ES-I3 (cell line): ENCODE measurements at regions not wholly inside any gene's neighbourhood (a gene's known extent, or its start where the extent isn't known, plus 50 kb on each side); places are given as distances from the start of the nearest gene placed in this dataset.

ENCODE experiments used
- H3K36me3 ChIP-seq: 2 replicates; pipeline ENCODE4 v1.6.1; 2013; ENCODE audit warnings: mild to moderate bottlenecking, low read length, control low read depth, moderate library complexity; ENCODE audit not compliant: insufficient read depth
- H3K4me1 ChIP-seq: 2 replicates; pipeline ENCODE4 v1.6.1; 2013; ENCODE audit warnings: mild to moderate bottlenecking, control low read depth, low read length; ENCODE audit not compliant: insufficient read depth
- H3K9ac ChIP-seq: 2 replicates; pipeline ENCODE4 v1.6.1; 2013; ENCODE audit warnings: low read depth, mild to moderate bottlenecking, low read length, moderate library complexity
- H3K9me3 ChIP-seq: 2 replicates; pipeline ENCODE4 v1.6.1; 2013; ENCODE audit warnings: mild to moderate bottlenecking, low read length, moderate library complexity; ENCODE audit not compliant: control insufficient read depth, insufficient read depth

DNA sequence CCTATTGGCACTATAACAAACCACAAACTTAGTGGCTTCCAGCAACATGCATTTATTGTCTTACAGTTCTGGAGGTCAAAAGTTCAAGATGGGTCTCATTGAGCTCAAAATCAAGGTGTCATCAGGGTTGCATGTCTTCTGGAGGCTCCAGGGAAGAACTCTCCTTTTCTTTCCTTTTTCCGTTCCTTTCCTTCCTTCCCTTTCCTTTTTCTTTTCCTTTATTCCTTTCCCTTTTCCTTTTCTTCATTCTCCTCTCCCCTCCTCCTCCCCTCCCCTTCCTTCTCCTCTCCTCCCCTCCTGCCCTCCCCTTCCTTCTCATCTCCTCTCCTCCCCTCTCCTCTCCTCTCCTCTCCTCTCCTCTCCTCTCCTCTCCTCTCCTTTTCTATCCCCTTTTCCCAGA, 460.2 kb upstream of the CDH4 start:
- Histone ChIP-seq H3K36me3 (no peaks in the 10 kb centered on the region), H3K9me3 (no peaks in the 10 kb centered on the region; the same call in none of the 2 replicates), H3K4me1 (0 out of 2 replicates have a peak, but pooled peaks cover 5% of the 10 kb centered on the region), H3K9ac (no peak overlapping the region)

DNA sequence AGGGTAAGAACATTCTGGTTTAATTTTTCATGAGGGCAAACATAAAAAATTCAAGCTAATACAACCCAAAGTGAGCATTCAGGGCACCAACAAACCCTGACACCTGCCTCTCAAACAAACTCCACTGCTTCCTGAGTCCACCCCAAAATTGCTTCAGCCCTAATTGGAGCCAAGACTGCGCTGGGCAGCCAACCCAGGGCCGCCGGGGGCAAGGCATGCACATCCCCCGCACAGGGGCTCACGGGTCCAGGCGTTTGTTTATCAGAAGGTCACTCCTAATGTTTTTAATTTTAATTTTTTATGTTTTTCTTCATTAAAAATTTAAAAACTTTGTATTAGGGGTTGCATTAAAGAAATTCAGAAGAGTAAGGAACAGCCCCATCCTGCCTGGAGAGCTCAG, 459.1 kb upstream of the CDH4 start:
- Histone ChIP-seq H3K9ac (no peak overlapping the region), H3K4me1 (0 out of 2 replicates have a peak, but pooled peaks cover 5% of the 10 kb centered on the region), H3K9me3 (no peaks in the 10 kb centered on the region; the same call in none of the 2 replicates), H3K36me3 (no peaks in the 10 kb centered on the region)

DNA sequence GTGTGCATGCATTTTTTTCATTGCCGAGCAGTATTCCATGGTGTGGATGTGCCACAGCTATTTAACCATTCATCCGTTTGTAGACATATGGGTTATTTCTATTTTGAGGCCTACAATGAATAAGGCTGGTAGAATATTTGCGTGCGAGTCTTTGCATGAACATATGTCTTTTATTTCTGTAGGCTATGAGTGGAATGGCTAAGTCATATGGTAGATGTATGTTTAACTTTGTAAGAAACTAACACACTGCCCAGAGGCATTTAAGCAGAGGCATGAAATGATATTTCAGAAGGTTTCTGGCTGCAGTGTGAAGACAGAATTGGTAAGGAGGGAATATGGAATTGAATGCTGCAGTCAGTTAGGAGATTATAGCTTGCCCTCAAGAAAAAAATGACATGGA, 457.4 kb upstream of the CDH4 start:
- H3K9ac ChIP-seq, result no peak overlapping the region
- H3K36me3 ChIP-seq, result no peaks in the 10 kb centered on the region
- H3K9me3 ChIP-seq, result no peaks in the 10 kb centered on the region; the same call in 1 of the 2 replicates
- no peaks in the 10 kb centered on the region for H3K4me1 ChIP-seq

DNA sequence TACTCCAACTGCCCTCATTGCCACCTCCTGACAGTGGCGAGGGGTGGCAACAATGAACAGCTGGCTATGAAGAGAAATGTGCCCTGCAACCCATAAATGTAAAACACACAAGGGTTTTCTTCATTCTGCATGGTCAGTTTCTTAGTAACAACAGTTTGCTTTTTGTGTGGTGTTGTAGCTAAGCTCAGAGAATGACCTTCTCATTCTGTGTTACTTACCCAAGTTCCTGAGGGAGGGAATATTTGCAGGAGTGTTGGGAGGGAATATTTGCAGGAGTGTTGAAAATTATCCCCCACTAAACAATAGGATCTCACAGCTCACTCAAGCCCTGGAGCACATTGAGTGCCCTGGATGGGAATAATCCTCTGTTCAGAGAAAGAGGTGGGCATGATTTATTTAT, 456.4 kb upstream of the CDH4 start:
- Histone ChIP-seq H3K9me3 (no peaks in the 10 kb centered on the region; the same call in 1 of the 2 replicates), H3K4me1 (no peaks in the 10 kb centered on the region), H3K36me3 (no peaks in the 10 kb centered on the region), H3K9ac (no peak overlapping the region)

DNA sequence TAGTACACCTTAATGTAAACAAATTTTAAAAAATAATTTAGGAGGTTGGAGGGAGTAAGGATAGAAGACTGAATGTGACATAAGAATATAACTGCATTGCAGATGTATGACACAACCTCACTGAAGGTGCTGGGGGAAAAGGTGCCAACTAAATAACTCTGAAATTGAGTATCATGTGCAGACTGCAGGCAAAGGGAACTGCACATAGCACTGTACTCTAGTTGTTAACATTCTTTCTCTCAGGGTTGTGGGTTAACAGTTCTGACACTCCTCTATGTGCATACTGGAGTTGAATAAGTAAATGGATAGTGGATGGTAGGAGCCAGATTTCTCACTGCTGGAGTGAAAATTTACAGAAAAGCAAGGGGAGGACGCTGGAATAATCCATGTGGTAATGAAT, 451.9 kb upstream of the CDH4 start:
- Histone ChIP-seq H3K4me1 (peaks cover 16% of the 10 kb centered on the region), H3K9me3 (peaks cover 2% of the 10 kb centered on the region; the same call in 1 of the 2 replicates), H3K9ac (no peak overlapping the region), H3K36me3 (no peaks in the 10 kb centered on the region)

DNA sequence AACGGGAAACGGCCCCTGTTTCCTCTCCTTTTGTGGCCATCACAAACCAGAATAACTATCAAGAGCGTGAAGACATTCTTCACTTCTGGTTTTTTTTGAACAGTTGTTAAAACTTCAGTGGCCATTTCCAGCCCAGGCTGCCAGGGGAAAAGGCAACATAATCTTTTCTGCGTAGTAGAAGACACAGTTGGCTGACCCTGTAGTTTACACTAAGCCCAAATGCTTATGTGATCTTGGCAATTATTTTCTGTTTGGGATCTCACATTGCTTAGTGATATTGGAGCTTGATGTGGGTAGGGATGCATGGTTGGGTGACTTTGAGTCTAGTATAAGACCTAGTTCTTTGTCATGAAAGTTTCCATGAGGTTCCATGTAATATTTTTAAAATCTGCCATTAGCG, 449.4 kb upstream of the CDH4 start:
- Histone ChIP-seq H3K4me1 (peaks cover 20% of the 10 kb centered on the region), H3K36me3 (no peaks in the 10 kb centered on the region), H3K9ac (no peak overlapping the region), H3K9me3 (peaks cover 2% of the 10 kb centered on the region; the same call in 1 of the 2 replicates)

DNA sequence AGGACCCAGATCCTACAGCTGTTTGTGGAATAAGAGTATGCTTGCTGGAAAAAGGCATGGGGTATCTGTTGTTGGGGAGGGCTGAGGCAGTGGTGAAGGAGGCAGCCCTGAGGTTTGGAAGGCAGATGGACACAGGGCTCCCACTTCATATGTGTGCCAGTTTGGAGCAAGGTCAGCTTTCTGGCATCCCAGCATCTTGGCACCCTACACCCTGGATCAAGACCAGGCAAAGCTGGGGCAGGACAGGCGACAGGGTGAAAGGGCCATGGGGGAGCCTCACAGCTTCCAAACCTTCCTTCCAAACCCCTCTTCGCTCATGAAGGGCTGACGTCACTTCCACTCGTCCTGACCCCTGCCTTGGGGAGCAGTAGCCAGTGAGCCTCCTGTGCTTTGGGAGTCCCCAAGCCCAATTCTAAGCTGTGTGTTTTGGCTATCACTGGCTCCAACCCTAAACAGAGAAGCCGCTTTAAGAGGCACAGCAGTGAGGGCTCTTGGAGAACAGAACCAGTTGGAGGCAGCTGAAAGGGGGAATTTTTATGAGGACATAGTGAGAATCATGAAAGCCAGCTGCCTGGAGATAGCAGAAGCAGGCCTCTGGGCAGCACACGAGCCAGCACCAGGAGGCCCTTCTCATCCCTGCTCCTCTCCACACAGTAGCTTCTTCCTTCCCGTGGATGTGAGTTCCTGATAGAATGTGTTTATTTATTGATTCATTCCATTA, 448.6 kb upstream of the CDH4 start:
- peaks cover 20% of the 10 kb centered on the region for H3K4me1 ChIP-seq
- H3K36me3 ChIP-seq, result no peaks in the 10 kb centered on the region
- H3K9ac ChIP-seq, result no peak overlapping the region
- H3K9me3 ChIP-seq, result peaks cover 2% of the 10 kb centered on the region; the same call in 1 of the 2 replicates

DNA sequence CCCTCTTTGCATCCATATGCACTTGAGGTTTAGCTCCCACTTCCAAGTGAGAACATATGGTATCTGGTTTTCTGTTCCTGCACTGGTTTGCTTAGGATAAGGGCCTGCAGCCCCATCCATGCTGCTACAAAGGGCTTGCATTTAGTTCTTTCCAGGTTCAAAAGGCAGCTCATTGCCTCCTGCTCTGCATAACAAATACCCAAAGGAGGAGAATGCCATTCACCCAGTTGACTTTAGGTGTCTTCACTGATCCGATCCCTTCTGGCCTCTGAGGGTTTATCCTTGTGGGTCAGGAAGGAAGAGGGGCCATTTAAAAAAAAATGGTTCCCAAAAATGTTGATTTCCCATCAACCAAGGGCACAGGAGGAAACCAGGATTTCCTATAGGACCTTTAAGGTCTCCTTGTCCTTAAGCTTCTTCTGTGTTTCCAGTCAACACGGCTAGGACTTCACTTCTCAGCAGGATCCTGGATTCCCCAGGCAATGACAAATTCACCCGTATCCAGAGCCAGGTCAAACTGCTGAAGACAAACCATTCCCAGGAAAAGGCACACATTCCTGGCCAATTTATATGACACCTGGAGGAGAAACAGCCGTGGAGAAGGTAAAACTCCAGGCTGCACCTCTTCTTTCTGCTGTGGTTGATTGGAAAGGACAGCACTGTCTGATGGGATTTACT, 447.7 kb upstream of the CDH4 start:
- H3K36me3 ChIP-seq, result no peaks in the 10 kb centered on the region
- no peak overlapping the region for H3K9ac ChIP-seq
- H3K4me1 ChIP-seq, result peaks cover 20% of the 10 kb centered on the region
- H3K9me3 ChIP-seq, result peaks cover 2% of the 10 kb centered on the region; the same call in 1 of the 2 replicates

DNA sequence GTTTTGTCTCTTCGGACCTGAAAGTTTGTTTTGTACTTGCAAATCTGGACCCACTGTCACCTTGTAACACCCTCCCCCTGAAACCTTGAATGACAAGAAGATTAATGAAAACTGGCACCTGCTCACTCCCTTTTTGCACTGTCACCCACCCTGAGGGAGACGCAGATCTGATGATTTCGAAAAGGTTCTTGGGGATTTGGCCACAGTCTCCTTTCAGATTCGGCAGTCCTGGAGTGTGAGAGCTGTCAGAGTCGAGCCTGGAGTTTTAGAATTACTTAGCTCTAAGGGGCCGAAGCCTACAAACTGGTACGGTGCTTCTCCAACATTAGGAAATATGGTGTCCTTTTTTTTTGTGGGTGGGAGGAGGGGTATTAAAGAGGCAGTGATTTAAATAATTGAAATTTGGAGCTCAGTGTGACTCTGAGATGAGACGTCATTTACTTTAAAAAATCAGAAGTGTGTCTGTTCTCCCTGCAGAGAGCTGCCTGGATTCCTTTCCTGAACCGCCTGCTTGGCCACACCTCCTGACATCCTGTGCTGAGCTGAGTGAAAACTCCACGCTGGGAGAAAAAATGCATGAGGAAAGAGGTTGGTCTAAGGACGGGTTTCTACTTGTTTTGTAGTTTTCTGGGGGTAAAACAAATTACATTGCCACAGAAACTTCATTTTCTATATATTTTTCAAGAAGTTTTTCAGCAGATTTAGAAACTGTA, 447.0 kb upstream of the CDH4 start:
- peaks cover 20% of the 10 kb centered on the region for H3K4me1 ChIP-seq
- no peaks in the 10 kb centered on the region for H3K36me3 ChIP-seq
- H3K9ac ChIP-seq, result no peak overlapping the region
- peaks cover 2% of the 10 kb centered on the region; the same call in 1 of the 2 replicates for H3K9me3 ChIP-seq

DNA sequence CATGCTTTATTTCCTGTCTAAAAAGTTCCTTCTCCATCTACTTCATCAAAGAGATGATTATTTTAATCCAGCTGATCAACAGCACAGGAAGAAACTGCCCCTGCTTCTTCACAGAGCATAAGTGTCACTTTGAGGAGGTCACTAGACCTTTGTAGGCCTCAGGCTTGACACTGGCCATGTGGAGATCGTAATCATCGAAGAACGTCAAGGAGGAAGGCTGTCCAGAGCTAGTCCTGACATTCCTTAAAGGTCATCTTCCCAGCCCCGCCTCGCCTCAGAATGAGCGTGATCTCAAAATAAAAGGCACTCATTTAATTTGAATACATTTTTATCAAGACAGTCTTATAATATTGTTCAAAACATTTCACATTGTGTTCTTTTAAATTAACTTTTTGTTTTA, 445.7 kb upstream of the CDH4 start:
- Histone ChIP-seq H3K36me3 (no peaks in the 10 kb centered on the region), H3K9ac (no peak overlapping the region), H3K4me1 (peaks cover 20% of the 10 kb centered on the region), H3K9me3 (no peaks in the 10 kb centered on the region)

DNA sequence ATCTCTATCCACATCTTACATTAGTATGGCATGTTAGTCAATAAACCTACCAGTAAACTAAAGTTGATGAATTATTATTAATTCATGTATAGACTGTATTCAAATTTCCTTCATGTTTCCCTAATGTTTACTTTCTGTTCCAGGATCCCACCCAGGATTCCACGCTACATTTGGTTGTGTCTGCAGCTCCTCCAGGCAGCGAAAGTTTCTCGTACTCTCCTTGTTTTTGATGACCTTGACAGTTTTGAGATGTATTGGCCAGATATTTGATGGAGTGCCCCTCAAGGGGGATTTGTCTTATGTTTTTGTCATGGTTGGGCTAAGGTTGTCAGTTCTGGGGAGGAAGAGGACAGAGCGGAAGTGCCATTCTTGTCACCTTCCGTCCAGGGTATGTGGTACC, 445.2 kb upstream of the CDH4 start:
- no peaks in the 10 kb centered on the region for H3K9me3 ChIP-seq
- H3K9ac ChIP-seq, result no peak overlapping the region
- peaks cover 20% of the 10 kb centered on the region for H3K4me1 ChIP-seq
- H3K36me3 ChIP-seq, result no peaks in the 10 kb centered on the region

DNA sequence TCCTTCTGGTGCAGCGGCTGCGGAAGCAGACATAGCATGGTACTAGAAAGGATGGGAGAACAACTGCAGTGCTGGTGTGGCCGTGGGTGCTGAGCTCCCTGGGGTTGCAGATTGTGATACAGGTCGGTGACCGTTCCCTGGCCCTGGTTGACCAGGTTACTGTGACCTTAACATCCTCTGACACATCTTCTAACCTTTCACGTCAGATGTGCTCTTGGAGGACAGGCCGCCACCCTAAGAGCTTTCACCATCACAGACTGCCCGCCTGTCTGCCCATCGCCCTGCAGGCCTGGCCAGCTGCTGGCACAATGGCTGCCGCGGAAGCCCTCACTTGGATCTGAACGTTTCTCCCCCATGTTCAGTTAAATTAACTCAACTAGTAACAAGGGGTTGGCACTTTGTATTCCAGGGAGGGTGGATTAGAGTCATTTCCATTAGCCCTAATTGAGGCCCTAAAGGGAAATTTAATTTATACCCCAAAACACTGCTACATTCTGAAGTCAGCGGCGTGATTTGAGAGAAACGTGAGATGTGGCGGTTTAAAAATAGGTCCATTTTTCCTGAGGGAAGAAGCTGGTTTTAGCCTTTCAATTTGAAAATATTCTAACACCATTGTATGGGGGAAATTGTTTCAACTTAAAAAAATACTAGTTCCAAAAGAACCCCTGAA, 443.9 kb upstream of the CDH4 start:
- peaks cover 20% of the 10 kb centered on the region for H3K4me1 ChIP-seq
- no peak overlapping the region for H3K9ac ChIP-seq
- H3K9me3 ChIP-seq, result no peaks in the 10 kb centered on the region
- no peaks in the 10 kb centered on the region for H3K36me3 ChIP-seq

DNA sequence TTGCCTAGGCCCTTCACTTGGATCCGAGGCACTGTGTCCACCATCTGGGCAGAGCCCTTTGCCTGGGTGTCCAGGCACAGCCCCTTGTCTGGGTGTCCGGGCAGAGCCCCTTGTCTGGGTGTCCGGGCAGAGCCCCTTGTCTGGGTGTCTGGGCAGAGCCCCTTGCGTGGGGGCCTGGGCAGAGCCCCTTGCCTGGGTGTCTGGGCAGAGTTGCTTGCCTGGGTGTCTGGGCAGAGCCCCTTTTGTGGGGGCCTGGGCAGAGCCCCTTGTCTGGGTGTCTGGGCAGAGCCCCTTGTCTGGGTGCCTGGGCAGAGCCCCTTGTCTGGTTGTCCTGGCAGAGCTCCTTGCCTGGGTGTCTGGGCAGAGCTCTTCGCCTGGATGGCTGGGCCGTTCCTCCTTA, 443.4 kb upstream of the CDH4 start:
- Histone ChIP-seq H3K36me3 (no peaks in the 10 kb centered on the region), H3K4me1 (peaks cover 18% of the 10 kb centered on the region), H3K9me3 (no peaks in the 10 kb centered on the region), H3K9ac (no peak overlapping the region)

DNA sequence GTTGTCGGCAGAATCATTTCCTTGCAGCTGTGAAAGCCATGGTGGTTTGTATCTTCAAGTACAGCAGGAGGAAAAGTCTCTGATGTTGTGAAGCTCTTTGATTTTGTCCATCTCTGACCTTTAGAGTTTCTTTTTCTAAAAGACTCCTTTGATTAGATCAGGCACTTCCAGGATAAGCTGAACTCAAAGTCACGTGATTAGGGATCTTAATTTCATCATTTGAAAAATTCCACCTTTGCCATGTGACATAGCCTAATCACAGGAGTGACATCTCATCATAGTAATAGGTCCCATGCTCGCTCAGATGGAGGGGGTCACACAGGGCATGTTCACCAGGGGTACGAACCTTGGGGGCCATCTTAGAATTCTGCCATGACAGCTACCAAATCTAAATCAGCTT, 441.5 kb upstream of the CDH4 start:
- 0 out of 2 replicates have a peak, but pooled peaks cover 3% of the 10 kb centered on the region for H3K4me1 ChIP-seq
- no peak overlapping the region for H3K9ac ChIP-seq
- H3K9me3 ChIP-seq, result no peaks in the 10 kb centered on the region
- H3K36me3 ChIP-seq, result no peaks in the 10 kb centered on the region
